ENCODE measurements at regions not wholly inside any gene's neighbourhood (a gene's known extent, or its start where the extent isn't known, plus 50 kb on each side); places are given as distances from the start of the nearest gene placed in this dataset.

- Histone ChIP-seq H3K9ac (no peak overlapping the region), H3K27me3 (ENCODE audit: insufficient read depth, low read depth) (no peaks in the 10 kb centered on the region), H3K4me2 (no peak overlapping the region), H3K79me2 (ENCODE audit: insufficient read depth, low read depth) (no peaks in the 10 kb centered on the region), H3K36me3 (ENCODE audit: insufficient read depth) (no peaks in the 10 kb centered on the region), H3K4me1 (ENCODE audit: low read depth, poor library complexity, severe bottlenecking) (no peaks in the 10 kb centered on the region), H3K27ac (no peak overlapping the region), H3K4me3 (IDR thresholded peaks at IDR 0.05; ENCODE audit: insufficient read depth, low read depth, low read length) (no peak overlapping the region), H2AFZ (ENCODE audit: low read depth) (no peak overlapping the region), H4K20me1 (ENCODE audit: insufficient read depth) (no peaks in the 10 kb centered on the region)
- TF ChIP-seq, protein P1, sequence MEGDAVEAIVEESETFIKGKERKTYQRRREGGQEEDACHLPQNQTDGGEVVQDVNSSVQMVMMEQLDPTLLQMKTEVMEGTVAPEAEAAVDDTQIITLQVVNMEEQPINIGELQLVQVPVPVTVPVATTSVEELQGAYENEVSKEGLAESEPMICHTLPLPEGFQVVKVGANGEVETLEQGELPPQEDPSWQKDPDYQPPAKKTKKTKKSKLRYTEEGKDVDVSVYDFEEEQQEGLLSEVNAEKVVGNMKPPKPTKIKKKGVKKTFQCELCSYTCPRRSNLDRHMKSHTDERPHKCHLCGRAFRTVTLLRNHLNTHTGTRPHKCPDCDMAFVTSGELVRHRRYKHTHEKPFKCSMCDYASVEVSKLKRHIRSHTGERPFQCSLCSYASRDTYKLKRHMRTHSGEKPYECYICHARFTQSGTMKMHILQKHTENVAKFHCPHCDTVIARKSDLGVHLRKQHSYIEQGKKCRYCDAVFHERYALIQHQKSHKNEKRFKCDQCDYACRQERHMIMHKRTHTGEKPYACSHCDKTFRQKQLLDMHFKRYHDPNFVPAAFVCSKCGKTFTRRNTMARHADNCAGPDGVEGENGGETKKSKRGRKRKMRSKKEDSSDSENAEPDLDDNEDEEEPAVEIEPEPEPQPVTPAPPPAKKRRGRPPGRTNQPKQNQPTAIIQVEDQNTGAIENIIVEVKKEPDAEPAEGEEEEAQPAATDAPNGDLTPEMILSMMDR (conservative IDR thresholded peaks at IDR 0.05; ENCODE audit: low read depth, low read length), result no peak
Observed at GRCh38 chr12:87047691-87048090, 791.5 kb upstream of the MGAT4C start.

- Histone ChIP-seq H4K20me1 (ENCODE audit: insufficient read depth) (no peaks in the 10 kb centered on the region), H3K27me3 (ENCODE audit: insufficient read depth, low read depth) (no peaks in the 10 kb centered on the region), H3K4me1 (ENCODE audit: low read depth, poor library complexity, severe bottlenecking) (no peaks in the 10 kb centered on the region), H3K79me2 (ENCODE audit: insufficient read depth, low read depth) (no peaks in the 10 kb centered on the region), H3K4me2 (no peak overlapping the region), H3K9ac (no peak overlapping the region), H3K4me3 (IDR thresholded peaks at IDR 0.05; ENCODE audit: insufficient read depth, low read depth, low read length) (no peak overlapping the region), H3K27ac (no peak overlapping the region), H3K36me3 (ENCODE audit: insufficient read depth) (no peaks in the 10 kb centered on the region), H2AFZ (ENCODE audit: low read depth) (no peak overlapping the region)
- TF ChIP-seq, protein P1 (conservative IDR thresholded peaks at IDR 0.05; ENCODE audit: low read depth, low read length), result no peak
Observed at GRCh38 chr12:87039536-87039935, 783.3 kb upstream of the MGAT4C start.

GRCh38 chr12:87038098-87038497, 781.9 kb upstream of the MGAT4C start:
- no peak overlapping the region for H2AFZ ChIP-seq (ENCODE audit: low read depth)
- H3K9ac ChIP-seq, result no peak overlapping the region
- no peaks in the 10 kb centered on the region for H3K4me1 ChIP-seq (ENCODE audit: low read depth, poor library complexity, severe bottlenecking)
- H3K4me3 ChIP-seq (IDR thresholded peaks at IDR 0.05; ENCODE audit: insufficient read depth, low read depth, low read length), result no peak overlapping the region
- H3K27me3 ChIP-seq (ENCODE audit: insufficient read depth, low read depth), result no peaks in the 10 kb centered on the region
- no peak overlapping the region for H3K27ac ChIP-seq
- no peak overlapping the region for H3K4me2 ChIP-seq
- H3K36me3 ChIP-seq (ENCODE audit: insufficient read depth), result no peaks in the 10 kb centered on the region
- TF ChIP-seq, protein P1 (conservative IDR thresholded peaks at IDR 0.05; ENCODE audit: low read depth, low read length), result no peak
- H3K79me2 ChIP-seq (ENCODE audit: insufficient read depth, low read depth), result no peaks in the 10 kb centered on the region
- H4K20me1 ChIP-seq (ENCODE audit: insufficient read depth), result no peaks in the 10 kb centered on the region

GRCh38 chr12:87025976-87026375, 769.8 kb upstream of the MGAT4C start:
- H3K79me2 ChIP-seq (ENCODE audit: insufficient read depth, low read depth), result no peaks in the 10 kb centered on the region
- H3K27me3 ChIP-seq (ENCODE audit: insufficient read depth, low read depth), result no peaks in the 10 kb centered on the region
- H3K4me1 ChIP-seq (ENCODE audit: low read depth, poor library complexity, severe bottlenecking), result no peaks in the 10 kb centered on the region
- H3K9ac ChIP-seq, result no peak overlapping the region
- no peaks in the 10 kb centered on the region for H3K36me3 ChIP-seq (ENCODE audit: insufficient read depth)
- no peak overlapping the region for H3K4me3 ChIP-seq (IDR thresholded peaks at IDR 0.05; ENCODE audit: insufficient read depth, low read depth, low read length)
- H3K4me2 ChIP-seq, result no peak overlapping the region
- H4K20me1 ChIP-seq (ENCODE audit: insufficient read depth), result no peaks in the 10 kb centered on the region
- no peak overlapping the region for H3K27ac ChIP-seq
- no peak overlapping the region for H2AFZ ChIP-seq (ENCODE audit: low read depth)
- TF ChIP-seq, protein P1 (conservative IDR thresholded peaks at IDR 0.05; ENCODE audit: low read depth, low read length), result no peak

All from KMS-11 (cell line).